GM12865 (cell line): ENCODE measurements at regions not wholly inside any gene's neighbourhood (a gene's known extent, or its start where the extent isn't known, plus 50 kb on each side); places are given as distances from the start of the nearest gene placed in this dataset.

ENCODE experiments used
- DNase-seq: peaks from one replicate; pipeline ENCODE4 v3.0.0; 2010; ENCODE audit warnings: low read depth
- H3K4me3 ChIP-seq: 2 replicates; pipeline ENCODE4 v1.5.1; 2011; ENCODE audit warnings: mild to moderate bottlenecking, low read depth, low read length, control low read depth
- TF ChIP-seq, protein P1 (sequence below): IDR thresholded peaks from 2 replicates; pipeline ENCODE4 v1.5.1; 2011; ENCODE audit warnings: low read length, control low read depth, low read depth, inconsistent platforms; ENCODE audit not compliant: insufficient read depth; ENCODE audit errors: missing control alignments

DNA sequence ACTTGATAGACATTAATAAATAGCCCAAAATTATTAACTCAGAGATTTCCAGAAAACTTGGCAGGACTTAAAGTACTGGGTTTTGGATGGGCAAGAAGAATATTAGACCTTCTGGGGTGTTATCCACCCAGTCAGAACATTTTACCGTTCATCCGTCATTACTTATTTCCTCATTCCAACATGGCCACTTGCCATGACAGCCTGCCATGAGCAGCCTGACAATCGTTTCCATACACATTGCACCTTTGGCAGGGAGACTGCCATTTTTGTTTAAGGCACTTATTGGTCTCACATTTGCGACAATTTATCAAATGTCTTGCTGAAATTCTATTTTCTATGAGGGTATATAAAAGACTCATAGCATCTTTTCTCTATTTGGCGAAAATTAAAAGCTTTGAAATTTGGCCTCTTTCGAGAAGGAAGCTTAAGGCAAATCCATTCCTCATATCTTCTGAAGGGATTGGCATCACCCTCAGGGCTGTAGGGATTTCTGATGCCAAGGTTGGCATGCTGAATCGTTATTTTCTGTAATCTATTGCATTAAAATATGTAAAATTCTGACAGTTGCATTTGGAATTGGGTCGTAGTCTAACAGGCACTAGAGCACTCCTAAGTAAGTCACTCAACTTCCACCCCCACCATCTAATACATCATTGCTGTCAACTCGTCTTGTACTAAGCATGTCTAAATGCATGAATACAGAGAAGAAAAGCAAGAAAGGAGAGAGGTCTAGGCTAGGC lies 406.3 kb upstream of the PIK3C3 start:
- H3K4me3 ChIP-seq = no peak overlapping the region
- TF ChIP-seq, protein P1, sequence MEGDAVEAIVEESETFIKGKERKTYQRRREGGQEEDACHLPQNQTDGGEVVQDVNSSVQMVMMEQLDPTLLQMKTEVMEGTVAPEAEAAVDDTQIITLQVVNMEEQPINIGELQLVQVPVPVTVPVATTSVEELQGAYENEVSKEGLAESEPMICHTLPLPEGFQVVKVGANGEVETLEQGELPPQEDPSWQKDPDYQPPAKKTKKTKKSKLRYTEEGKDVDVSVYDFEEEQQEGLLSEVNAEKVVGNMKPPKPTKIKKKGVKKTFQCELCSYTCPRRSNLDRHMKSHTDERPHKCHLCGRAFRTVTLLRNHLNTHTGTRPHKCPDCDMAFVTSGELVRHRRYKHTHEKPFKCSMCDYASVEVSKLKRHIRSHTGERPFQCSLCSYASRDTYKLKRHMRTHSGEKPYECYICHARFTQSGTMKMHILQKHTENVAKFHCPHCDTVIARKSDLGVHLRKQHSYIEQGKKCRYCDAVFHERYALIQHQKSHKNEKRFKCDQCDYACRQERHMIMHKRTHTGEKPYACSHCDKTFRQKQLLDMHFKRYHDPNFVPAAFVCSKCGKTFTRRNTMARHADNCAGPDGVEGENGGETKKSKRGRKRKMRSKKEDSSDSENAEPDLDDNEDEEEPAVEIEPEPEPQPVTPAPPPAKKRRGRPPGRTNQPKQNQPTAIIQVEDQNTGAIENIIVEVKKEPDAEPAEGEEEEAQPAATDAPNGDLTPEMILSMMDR = no peak
- DNase-seq = no peak

DNA sequence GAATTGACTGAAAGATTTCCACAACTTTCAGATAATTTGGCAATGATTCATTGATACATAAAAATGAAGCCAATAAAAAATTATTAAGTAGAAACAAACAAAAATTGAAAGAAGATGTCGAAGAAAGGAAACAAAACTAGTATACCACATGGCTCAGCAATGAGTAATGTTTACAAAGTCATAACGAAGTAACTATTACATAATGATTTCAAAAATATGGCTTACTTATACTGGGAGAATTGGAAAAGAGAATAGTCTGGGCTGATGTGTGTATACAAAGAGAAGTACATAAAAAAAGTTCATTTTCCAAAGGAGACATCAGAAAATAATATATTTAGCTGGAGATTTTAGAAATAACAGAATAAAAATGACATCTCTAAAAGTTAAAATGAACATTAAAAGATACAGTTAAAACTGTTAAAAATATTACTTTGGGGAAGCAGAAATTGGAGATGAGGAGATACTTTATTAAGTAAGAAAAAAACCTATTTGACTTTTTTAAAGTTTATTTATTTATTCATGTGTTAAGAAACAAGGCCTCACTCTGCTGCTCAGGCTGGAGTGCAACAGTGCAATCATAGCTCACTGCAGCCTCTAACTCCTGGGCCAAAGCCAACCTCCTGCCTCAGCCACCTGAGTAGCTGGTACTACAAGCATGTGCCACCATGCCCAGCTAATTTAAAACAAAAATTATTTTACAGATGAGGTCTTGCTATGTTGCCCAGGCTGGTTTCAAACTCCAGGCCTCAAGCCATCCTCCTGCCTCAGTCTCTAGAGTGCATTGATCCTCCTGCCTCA lies 409.7 kb upstream of the PIK3C3 start:
- no peak overlapping the region for H3K4me3 ChIP-seq
- DNase-seq = no peak
- TF ChIP-seq, protein P1 = no peak

DNA sequence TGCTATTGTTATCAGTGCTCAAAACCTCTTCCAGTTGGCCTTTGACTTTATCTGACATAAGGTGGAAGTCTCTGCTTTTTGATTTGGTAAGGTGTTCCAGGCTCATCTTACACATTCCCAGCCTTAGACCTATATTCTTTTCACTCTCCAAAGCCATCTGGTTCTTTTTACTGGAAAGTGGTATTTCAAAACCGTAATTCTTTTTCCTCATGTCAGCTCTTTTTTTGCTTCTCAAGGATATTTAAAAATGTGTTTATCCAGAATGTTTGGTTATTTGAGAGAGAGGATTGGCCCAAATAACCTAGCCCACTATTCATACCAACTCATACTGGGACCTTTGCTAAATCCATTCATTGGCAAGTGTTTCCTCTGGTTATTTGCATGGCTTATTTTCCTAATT lies 411.2 kb upstream of the PIK3C3 start:
- no peak for DNase-seq
- no peak overlapping the region for H3K4me3 ChIP-seq

DNA sequence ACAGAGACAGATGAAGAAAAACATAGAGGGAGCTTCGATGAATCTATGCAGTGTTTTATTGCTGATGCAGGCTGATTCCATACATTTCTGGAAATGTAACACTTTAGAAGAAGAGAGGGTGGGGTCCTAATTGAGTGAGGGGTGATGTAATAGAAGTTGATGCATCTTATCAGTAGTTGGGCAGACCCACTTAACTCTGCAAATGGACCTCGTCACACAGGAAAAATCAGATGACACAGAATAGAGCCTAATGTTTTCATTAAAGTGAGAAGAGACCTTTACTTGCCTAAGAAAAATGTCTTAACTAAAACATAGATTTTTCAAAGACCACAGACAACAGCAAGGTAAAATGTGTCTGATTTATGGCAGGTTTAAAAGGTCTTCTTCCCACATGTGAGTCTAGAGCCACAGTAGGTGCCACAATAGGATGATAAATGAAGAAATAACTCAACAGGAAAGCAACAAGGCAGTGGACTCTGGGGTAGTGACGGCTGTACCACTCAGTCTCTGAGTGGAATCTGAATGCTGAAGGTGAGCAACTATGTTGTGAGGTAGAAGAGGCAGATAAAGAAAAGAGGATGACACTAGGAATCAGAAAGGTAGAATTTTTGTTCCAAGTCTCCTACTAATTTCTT lies 414.7 kb upstream of the PIK3C3 start:
- no peak overlapping the region for H3K4me3 ChIP-seq
- DNase-seq = no peak
- TF ChIP-seq, protein P1 = no peak

More for the DNA sequence above, 411.2 kb upstream of the PIK3C3 start:
- TF ChIP-seq, protein P1 = no peak

DNA sequence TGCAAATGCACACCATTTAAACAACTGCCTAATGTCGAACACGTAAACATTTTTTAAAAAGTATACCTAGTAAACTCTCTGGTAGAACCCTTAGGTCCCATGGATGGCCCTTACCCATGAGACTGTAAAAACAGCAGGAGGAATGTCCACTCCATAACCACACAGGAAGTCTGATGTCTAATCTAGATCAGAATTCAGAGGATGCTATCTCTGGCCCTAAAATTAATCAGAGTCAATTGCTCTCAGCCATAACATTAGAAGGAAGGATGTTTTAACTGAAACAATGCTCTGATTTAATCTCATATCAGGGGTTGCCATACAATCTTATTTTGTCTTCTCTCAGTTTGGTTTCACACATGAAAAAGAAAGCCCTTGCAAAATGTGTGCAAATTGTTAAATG lies 416.3 kb upstream of the PIK3C3 start:
- TF ChIP-seq, protein P1 = no peak
- H3K4me3 ChIP-seq = no peak overlapping the region
- DNase-seq = no peak

DNA sequence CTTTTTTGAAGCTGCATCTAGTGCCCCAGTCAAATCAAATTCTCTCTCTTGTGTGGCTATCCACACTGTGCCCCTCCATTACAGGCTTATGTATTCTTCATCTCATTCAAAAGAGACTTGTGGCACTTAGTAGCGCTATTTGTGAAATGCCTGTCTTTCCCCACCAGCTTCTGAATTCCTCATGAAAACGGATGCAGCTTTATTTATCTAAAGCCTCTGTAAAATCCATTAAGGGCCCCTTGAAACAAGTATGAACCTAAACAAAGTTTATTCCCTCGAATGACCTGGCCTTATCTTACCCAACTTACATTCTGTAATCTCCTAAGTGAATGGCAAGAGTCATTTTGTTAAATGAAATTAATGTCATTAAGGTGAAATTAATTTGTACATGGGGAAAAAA lies 417.4 kb upstream of the PIK3C3 start:
- no peak overlapping the region for H3K4me3 ChIP-seq
- DNase-seq = no peak
- TF ChIP-seq, protein P1 = no peak
